Activated gamma-delta T cell treated with Interleukin-2 at 50 U/mL for 16 hours (primary cell): ENCODE measurements at regions not wholly inside any gene's neighbourhood (a gene's known extent, or its start where the extent isn't known, plus 50 kb on each side); places are given as distances from the start of the nearest gene placed in this dataset.

Experiments used
- DNase-seq: peaks from one replicate; pipeline ENCODE4 v3.0.0-alpha.2; 2020

DNA sequence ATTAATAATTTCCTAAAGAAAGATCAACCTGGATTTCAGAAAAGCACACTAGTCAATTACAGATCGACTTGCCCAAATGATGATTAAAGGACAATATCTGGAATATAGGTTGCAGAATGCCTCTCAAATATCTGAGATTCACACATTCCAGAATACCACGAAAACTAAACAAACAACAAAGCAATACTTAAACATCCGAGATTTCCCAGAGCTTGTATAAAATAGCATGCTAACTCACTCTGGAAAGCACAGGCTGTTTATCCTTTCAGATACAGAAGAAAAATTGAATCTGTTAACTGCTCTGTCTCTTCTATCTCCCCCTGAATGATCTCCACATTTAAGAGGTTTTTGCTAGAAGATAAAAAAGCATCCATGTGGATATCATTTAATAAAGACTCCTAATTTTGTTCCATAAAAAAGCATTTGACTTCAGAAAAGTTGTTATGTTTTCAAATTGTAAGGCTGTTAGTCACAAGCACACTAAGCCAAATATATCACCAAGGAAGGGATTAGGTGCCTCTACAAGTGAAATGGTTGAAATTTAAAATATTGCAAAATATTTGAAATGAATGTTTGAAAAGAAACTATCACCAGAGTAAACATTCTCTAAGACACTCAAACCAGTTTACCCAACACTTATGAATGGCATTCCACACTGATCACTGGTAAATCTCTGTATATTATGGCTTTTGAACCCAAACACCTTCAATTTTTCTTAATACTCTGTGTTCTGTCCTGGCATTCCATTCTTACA, 865.1 kb upstream of the ADAMTS5 start:
- no peak for DNase-seq

DNA sequence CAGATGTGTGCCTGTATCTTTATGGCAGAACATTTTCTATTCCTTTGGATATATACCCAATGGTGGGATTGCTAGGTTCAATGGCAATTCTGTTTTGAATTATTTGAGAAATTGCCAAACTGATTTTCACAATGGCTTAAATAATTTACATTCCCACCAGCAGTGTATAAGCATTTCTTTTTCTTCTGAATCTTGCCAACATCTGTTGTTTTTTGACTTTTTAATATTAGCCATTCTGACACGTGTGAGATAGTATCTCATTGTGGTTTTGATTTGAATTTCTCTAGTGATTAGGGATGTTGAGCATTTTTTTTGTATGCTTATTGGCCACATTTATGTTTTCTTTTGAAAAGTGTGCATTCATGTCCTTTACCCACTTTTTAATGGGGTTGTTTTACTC, 864.3 kb upstream of the ADAMTS5 start:
- DNase-seq, result no peak

DNA sequence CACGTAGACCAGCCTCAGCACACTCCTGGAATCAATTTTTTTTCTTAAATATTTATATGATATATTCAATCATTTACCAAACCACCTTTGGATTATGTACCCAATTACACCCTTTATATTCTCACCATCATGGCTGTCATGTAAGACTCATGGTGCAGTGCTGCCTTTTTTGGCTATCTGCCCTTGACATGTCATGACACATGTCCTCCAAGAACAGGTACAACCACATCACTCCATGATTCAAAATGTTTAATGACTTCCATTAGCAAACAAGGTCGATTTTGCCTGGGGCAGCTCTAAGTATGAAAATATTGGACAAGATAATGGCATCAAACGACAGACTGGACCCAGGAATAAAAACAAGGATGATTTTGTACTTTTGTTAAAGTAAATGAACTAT, 861.1 kb upstream of the ADAMTS5 start:
- no peak for DNase-seq

DNA sequence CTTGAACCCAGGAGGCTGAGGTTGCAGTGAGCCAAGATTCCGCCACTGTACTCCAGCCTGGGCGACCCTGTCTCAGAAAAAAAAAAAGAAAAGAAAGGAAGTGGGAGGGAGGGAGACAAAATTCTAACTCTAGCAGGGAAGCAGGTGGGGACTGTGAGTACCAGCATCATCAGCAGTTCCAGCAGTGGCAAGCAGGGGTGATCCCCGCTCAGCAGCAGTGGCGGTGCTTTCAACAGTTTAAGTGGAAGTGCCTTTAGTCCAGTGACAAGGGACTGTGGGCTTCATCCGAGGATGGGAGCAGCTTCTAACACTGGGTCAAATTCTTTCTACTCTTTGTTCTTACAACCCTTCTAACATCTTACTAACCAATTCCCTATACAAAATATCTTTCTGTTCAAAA, 858.1 kb upstream of the ADAMTS5 start:
- DNase-seq, result no peak

DNA sequence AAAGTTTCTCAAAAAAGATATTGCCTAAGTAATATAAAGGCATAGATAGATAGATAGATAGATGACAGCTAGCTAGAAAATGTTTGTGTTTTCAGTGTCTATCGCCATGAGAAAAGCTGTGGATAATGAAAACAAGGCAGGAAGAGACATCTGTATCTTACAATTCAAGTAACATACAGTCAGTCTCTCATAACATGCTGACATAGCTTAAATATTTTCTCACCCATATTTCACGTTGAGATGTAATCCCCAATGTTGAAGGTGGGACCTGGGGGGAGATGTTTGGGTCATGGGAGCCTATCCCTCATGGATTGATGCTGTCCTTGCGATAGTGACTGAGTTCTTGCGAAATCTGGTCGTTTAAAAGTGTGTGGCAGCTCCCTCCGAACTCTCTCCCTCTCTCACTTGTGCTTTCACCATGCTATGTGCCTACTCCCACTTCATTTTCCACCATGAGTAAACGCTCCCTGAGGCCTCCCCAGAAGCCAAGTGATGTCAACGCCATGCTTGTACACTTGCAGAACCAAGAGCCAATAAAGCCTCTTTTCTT, 856.8 kb upstream of the ADAMTS5 start:
- DNase-seq, result no peak

DNA sequence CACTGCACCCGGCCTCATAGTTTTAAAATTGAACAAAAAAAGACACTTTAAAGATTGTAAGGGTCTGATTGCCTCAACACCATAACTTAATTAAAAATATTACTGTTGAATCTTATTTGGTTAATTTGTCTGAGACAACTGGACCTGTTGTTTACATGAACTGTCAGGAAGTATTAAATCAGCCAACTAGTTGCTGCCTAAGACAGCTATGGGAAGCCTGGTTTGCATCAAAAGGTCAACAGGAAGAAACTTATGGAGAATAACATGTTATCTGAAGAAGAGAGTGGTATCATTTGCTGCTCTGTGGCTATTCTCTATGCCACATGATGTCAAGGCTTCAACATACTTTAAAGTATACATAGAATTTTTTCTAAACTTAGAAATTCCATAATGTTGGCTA, 853.5 kb upstream of the ADAMTS5 start:
- no peak for DNase-seq

DNA sequence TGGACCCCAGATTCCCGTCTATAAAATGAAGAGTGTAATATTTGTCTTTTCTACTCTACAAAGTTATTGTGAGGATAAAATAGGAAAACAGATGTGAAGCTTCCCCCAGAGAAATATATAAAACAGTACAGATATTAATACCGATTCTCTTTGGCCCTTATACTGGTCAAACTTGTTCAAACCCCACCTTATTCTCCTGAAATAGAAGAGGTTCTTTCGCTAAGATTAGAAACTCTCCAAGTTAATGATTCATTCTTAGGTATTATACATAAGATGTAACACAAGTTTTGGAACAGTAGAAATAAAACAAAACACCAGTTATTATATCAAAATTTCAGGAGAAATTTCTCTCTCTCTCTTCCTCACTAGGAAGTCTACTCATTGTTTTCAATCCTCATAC, 852.4 kb upstream of the ADAMTS5 start:
- no peak for DNase-seq

DNA sequence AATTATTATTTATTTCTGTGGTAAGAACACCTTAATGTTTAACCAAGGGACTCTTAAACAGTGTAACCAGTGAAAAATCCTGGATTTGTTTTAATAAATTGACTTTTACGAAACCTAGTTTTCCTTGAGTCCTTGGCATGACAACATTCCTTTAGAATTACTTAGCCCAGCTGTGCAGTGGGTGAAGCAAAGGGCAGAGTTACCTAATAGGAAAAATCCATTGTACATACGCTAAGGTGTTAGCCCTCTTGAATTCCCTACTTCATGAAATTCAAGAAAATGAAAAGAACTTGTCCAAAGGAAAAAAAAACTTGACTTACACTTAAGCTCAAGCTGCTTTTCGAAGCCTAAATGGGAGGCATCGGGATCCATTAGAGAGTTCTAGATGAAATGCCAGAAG, 852.0 kb upstream of the ADAMTS5 start:
- DNase-seq, result no peak

DNA sequence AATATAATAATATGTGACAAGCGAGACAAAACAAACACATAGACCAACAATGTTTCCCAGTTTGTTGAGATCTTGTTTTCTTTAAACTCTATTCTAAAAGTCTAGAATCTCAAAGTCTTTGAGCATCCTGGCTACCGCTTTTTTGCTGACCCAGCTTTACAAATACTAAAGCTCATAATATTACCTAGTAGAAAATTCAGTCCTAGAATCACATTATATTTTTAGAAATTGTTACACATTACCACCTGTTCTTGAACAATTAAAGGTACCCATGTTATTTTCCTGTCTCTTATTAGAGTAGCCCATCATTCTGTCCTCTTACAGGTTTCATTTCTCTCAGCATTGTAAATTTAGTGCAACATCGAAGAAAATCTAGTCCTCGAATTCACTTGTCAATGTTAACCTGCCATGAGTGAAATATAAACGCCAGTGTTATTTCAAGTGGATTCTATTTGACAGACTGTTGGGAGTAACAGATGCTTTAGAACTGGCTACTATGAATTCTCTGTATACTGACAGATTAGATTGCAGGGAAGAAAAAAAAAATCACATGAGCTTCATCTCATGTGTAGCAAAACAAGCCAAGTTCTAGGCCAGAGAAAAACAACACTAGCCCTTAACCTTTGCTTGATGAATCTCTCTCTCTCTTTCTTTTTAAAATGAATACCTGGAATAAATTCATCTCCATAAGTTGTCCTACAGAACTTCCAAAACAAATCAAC, 851.2 kb upstream of the ADAMTS5 start:
- DNase-seq, result no peak

DNA sequence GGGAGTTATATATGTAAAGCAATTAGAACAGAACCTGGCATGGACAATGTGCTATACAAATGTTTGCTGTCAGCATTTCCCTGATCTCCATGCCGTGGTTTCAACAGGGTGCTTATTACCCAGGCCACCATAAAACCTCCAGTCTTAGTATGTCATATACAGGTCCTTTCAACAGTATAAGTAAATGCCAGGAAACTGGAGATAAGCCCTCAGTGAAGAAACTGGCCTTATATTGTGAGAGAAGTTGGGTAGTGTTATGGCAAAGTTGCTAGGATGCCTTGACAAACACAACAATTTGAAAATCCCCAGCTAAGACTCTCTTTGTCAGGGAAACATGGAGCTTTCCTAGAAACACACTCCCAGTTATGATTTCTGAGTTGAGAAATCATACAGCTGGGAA, 850.2 kb upstream of the ADAMTS5 start:
- no peak for DNase-seq

DNA sequence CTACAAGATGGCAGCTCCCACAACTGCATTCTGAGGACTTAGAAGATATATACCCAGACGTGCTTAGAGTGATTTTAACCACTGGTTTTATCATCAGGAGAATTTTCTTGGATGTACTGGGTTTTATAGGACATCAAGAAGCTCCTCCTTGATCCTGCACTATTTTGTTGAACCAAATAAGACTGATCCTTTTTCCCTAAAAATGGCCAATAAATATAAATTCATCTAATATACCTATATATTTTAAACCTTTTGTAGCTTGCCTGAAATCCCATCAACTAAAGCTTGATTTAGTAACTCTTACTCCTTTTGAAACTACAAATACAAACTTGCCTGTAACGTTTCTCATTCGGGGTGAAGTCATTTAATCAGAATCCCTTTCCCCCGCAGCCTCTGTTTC, 849.4 kb upstream of the ADAMTS5 start:
- no peak for DNase-seq

DNA sequence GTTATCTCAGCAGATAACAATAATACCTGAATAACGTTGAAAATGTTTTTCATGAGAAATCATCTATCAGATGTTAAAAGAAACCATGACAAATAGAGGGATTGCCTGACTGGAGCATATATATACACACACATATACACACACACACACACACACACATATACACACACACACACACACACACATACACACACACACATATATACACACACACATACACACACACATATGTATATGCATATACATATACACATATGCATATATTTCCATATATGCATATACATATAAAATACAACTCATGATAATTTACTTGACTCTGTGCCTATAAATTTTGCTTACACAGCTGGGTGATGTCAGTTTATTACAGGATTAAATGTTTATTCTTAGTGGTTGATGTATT, 847.3 kb upstream of the ADAMTS5 start:
- no peak for DNase-seq

DNA sequence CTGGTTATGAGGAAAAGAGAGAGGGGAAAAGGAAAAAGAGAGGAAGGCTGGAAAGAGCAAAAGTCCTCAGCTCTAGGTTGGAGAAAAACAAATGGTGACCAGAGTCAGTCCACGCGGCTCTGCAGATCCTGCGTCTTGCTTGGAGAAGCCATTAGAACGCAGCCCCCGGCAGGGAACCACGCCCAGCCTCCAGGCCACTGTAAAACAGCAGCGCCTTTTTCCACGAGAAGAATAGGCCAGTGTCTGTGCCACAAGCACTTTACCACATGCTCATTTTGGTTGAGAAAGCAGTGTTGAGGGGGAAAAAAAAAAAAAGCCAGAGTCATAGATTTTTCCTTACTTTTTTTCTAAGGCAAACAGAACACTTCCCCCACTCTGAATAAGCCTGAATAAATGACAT, 846.9 kb upstream of the ADAMTS5 start:
- no peak for DNase-seq

DNA sequence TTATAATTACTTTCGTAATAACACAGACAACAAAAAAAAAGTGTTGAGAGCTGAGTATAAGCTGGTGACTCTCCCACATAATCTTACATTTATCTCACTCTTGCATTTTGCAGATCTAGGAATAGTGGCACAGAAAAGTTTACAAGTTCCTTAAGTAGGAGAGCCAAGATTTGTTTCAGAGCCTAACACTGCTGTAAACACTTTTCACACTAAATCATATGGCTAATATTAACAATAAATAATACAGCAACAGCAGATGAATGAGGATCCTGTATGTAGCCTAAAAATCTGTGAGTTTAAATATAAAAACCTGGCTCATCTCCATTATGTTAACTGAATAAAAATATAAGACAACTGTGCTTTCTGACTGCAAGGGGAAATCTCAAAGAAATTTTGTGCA, 846.5 kb upstream of the ADAMTS5 start:
- DNase-seq, result no peak

DNA sequence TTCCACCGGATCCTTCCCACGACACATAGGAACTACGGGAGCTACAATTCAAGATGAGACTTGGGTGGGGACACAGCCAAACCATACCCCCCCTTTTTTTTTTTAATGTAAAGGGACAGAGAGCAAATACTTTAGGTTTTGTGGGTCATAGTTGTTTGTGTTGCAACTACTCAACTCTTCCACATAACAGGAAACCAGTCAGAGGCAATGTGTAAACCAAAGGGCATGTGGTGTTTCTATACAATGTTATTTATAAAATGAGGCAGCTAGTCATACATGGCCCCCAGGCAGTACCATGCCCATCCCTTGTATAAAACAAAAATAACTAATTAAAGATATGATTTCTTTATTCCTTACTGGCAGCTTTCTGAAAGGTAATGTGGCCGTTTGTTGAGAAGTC, 845.4 kb upstream of the ADAMTS5 start:
- no peak for DNase-seq

DNA sequence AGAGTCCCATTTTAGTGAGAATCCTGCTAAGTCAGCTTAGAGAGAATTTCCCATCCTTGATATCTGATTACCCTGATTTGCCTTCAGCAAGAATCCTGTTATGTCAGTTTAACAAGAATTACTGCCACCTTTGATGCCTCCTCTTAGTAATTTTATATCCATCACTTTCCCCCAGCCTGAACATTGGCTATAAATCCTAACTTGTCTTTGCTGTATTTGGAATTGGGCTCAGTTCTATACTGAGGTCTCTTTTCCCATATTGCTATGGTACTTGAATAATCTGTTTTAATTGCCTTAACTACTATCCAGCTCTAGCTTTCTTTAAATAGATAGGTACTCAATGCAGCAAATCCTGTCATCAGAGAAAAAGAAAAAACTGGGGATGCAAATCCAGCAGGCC, 842.0 kb upstream of the ADAMTS5 start:
- DNase-seq, result no peak

DNA sequence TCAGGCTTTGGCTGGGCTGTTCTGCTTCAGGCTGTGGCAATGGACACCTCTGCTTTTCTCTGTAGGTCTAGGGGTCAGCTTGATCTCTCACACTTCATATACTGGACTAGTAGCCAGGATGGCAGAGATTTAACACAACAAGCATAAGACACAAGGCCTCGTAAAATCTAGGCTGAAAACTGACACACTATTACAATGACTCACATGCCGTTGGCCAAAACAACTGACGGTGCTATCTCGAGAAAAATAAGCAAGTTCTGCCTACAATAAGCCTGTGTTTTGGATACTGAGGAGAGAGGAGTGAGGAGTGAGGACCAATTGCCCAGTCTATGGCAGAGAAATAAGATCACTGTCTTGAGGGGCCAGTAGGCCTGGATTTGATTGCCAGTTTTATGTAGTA, 840.7 kb upstream of the ADAMTS5 start:
- DNase-seq, result no peak

DNA sequence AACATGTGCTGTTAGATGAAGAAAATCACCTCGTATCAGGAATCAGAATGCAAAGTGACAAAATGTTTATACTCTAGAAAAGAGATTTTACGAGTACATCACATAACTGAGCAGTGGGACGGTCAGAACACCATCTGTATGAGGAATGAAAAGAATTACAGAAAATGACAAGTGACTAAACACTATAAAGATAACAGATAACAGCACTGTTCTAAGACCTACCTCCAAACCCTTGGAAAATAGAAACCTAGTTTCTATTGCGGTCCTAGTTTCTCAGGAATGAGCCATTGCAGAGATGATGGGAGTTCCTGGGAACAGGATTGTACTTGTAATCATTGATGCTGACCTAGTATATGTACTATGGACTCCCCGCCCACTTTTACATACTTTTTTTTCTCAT, 839.4 kb upstream of the ADAMTS5 start:
- DNase-seq, result no peak

DNA sequence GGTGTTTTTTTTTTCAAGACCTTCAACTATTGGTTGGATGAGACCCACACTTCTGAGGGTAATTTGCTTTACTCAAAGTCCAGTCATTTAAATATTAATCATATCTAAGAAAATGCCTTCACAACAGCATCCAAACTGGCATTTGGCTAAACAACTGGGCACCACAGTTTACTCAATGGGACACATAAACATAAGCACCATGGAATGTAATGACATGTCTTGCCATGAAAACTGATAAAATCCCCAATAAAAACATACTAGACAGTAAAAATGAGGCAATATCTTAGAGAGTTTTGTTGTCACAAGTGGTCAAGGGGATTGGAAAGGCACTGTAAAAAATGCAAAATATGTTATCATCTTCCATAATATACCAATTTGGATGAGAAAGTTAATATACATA, 838.8 kb upstream of the ADAMTS5 start:
- DNase-seq, result no peak

DNA sequence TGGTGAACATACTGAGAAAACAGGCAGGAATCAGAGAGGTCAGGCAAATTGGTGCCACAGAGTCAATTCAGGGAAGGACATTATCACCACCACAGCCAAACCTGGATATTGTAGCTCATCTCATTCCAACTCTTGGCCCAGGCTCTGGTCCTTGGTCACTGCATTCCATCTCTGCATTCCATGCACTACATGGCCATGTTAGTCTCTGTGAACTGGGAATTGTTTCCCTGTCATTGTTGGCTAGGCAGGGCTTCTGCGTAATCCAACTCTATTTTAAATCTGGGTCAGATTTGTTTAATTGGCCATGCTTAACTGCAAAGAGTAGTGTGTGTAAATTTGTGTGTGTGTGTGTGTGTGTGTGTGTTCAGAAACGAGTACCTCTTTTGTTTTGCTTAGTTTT, 837.6 kb upstream of the ADAMTS5 start:
- DNase-seq, result no peak

DNA sequence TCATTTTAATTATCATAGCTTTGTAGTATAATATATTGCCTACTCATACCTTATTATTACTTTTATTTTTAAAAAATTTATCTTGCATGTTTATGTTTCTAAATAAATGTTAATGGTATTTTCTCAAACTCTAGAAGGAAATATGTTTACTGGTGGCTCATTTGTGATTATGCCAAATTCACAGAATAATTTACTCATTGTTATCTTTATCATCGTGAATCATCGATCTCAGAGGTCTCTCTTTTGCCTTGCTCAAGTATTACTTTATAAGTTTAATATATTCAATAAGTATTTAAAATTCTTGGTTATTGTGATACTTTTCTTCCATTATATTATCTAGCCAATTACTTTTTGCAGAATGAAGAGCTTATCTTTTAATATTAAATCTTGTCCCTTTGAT, 836.7 kb upstream of the ADAMTS5 start:
- no peak for DNase-seq

DNA sequence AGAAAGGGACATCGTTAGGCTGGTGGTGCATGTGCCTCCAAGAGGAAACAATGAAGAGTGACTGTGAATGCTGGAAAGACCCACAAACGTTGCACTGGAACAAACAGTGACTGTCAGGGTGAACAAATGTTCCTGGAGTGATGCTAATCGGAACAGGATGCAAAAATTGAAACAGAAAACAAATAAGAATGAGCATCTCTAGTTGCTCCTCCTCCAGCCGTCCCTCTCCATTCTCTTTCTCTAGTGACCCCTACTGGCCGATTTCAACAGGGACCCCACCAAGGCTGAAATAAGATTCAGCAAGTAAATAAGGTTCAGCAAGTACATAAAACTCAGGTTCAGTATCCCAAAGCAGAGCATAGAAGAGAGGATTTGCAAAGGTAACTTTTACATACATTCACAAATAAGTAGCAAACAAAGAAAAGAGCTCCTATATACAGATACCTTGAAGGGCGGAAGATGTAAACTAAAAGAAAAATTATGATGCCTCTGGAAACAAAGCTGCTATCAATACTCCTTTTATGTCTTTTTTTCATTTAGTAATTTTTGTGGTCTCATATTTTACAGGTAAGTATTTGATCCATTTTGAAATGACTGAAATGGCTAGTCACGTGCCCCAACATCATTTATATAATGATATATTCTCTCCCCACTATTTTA, 836.1 kb upstream of the ADAMTS5 start:
- DNase-seq, result no peak

DNA sequence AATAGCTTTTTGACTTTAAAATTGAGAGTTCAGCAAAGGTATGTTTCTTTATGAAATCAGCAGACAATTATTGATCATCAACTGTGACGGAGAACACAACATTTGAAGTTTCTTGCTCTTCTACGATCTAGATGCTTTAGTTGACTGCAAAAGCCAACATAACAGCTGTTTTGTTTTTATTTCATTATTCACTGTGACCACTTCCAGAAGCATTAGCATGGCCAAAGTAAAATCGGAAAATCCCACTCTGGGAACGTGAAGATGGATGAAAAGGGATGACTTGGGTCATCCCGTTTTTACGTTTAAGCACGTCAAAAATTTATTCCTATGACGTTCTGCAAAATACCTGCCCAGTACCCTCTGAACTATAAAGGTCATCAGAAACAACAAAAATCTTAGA, 833.0 kb upstream of the ADAMTS5 start:
- no peak for DNase-seq

DNA sequence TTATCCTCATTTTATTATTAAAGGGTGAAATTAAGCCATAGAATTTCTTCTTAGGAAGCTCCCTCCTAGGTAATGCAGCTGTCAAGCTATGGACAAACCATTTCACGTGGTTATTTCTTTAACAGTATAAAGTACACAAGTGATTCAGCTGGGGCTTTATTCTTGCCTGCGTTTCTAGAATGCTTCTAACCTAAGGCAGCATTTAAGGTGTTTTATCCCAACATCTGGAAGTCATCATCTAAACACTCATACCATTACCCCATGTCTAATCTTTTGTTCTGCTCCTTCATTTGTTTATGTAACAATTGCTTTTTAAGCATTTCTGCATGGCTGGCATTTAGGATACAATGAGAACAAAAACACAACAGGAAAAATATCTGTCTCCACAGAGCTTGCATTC, 829.2 kb upstream of the ADAMTS5 start:
- DNase-seq, result no peak
